Endodermal cell (in vitro differentiated cells): ENCODE measurements at regions not wholly inside any gene's neighbourhood (a gene's known extent, or its start where the extent isn't known, plus 50 kb on each side); places are given as distances from the start of the nearest gene placed in this dataset.

Experiments used
- DNase-seq: peaks from one replicate; pipeline ENCODE4 v3.0.0-alpha.2; 2017
- H3K27ac ChIP-seq: 2 replicates; pipeline ENCODE4 v1.5.1; 2013; ENCODE audit warnings: mild to moderate bottlenecking, low read depth, low read length, moderate library complexity
- H3K27me3 ChIP-seq: 2 replicates; pipeline ENCODE4 v1.6.1; 2013; ENCODE audit warnings: mild to moderate bottlenecking, low read length, moderate library complexity; ENCODE audit not compliant: insufficient read depth, control insufficient read depth, poor library complexity, severe bottlenecking
- H3K36me3 ChIP-seq: 2 replicates; pipeline ENCODE4 v1.7.0; 2013; ENCODE audit warnings: mild to moderate bottlenecking, low read length, moderate library complexity; ENCODE audit not compliant: control insufficient read depth, insufficient read depth
- H3K4me1 ChIP-seq: one replicate; pipeline ENCODE4 v1.7.0; 2013; ENCODE audit warnings: low read length; ENCODE audit not compliant: control insufficient read depth, insufficient read depth
- H3K4me3 ChIP-seq: 2 replicates; pipeline ENCODE4 v1.5.1; 2013; ENCODE audit warnings: mild to moderate bottlenecking, low read length, moderate library complexity
- H3K9ac ChIP-seq: 2 replicates; pipeline ENCODE4 v1.6.1; 2013; ENCODE audit warnings: mild to moderate bottlenecking, low read length, moderate library complexity; ENCODE audit not compliant: poor library complexity, severe bottlenecking; ENCODE audit errors: extremely low read depth
- H3K9me3 ChIP-seq: 2 replicates; pipeline ENCODE4 v1.6.1; 2013; ENCODE audit warnings: mild to moderate bottlenecking, low read length, moderate library complexity; ENCODE audit not compliant: control insufficient read depth
- H3K27ac Mint-ChIP-seq: 2 replicates; pipeline ENCODE4 v1.8.0; 2020; ENCODE audit warnings: mixed read lengths
- H3K27me3 Mint-ChIP-seq: 2 replicates; pipeline ENCODE4 v1.8.0; 2021; ENCODE audit warnings: mild to moderate bottlenecking, mixed read lengths; ENCODE audit not compliant: insufficient read depth
- H3K36me3 Mint-ChIP-seq: 2 replicates; pipeline ENCODE4 v1.8.0; 2020; ENCODE audit warnings: low read depth, mixed read lengths
- H3K4me1 Mint-ChIP-seq: 2 replicates; pipeline ENCODE4 v1.8.0; 2020; ENCODE audit warnings: mixed read lengths
- H3K4me3 Mint-ChIP-seq: 2 replicates; pipeline ENCODE4 v1.8.0; 2020; ENCODE audit warnings: mild to moderate bottlenecking, moderate library complexity, mixed read lengths
- H3K9me3 Mint-ChIP-seq: 2 replicates; pipeline ENCODE4 v1.8.0; 2020; ENCODE audit warnings: mild to moderate bottlenecking, mixed read lengths
- CTCF ChIP-seq: fragments of 200-600 bp; sonication (generic); conservative IDR thresholded peaks from 2 replicates; pipeline ENCODE4 v1.5.0; 2021; ENCODE audit warnings: antibody characterized with exemption, mild to moderate bottlenecking
- WGBS, 2 experiments: methylation state at CpG; one replicate each; pipeline versions ENCODE4 v1.1.5 to v1.1.7; 2013; ENCODE audit warnings: missing lambda C conversion rate in 2 of 2, mixed read lengths in 1 of 2; ENCODE audit not compliant: insufficient coverage in 1 of 2, insufficient read length in 1 of 2; 5-methylcytosine and 5-hydroxymethylcytosine counted together

DNA sequence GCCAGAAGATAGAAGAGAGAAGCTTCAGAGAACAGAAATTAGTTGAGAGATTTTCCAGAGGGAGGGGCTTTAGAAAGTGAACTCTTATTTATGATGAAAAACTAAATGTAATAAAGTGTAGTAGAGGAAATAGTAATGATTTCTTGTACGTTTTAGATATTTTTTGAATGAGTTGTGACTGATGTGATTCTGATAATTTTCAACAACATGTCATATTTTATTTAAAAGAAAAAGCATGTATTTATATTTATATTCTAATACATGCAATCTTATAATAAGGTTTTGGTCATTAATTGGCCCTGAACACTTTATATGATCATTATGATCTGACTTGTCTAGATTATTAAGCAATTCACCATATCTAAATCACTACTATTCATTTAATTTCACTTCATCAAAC is 735.2 kb upstream of the CDH9 start:
- Mint-ChIP-seq H3K4me1 (no peaks in the 10 kb centered on the region), H3K36me3 (no peaks in the 10 kb centered on the region), H3K27me3 (no peaks in the 10 kb centered on the region), H3K4me3 (no peak overlapping the region), H3K9me3 (no peaks in the 10 kb centered on the region), H3K27ac (no peak overlapping the region)
- Histone ChIP-seq H3K9ac (no peak overlapping the region), H3K27ac (no peak overlapping the region), H3K36me3 (no peaks in the 10 kb centered on the region), H3K4me1 (no peaks in the 10 kb centered on the region), H3K9me3 (no peaks in the 10 kb centered on the region), H3K27me3 (no peaks in the 10 kb centered on the region), H3K4me3 (no peak overlapping the region)
- DNase-seq, result no peak
- no peak for TF ChIP-seq CTCF
- 67% methylated on average over 1 of the region's 1 CpG; no CpG with 5 or more reads in 1 of the 2 experiments for WGBS, 2 experiments

DNA sequence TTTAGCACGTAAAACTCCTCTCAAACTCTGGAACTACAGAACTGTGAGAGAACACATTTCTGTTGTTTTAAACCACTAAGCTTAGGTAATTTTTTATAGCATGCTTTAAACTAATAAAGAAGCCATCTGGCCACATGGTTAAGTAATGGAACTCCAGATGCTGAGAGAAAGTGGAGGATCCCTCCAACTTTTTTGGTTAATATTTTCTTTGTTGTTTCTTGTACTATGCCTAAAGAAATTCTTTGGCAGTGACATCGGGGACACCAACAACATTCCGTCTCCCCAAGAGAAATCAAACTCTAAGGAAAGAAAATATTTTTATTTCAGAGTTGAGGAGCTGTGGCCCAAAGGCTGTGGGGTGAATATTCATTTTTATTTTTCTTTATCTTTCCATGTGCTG is 734.8 kb upstream of the CDH9 start:
- no peaks in the 10 kb centered on the region for H3K36me3 ChIP-seq
- no peak overlapping the region for H3K27ac ChIP-seq
- H3K9me3 Mint-ChIP-seq, result no peaks in the 10 kb centered on the region
- 81 to 100% methylated on average over 1 to 3 of the region's 3 CpGs for WGBS, 2 experiments
- DNase-seq, result no peak
- no peak for TF ChIP-seq CTCF
- H3K4me1 Mint-ChIP-seq, result no peaks in the 10 kb centered on the region
- H3K4me3 ChIP-seq, result no peak overlapping the region
- H3K4me3 Mint-ChIP-seq, result no peak overlapping the region
- H3K27ac Mint-ChIP-seq, result no peak overlapping the region
- H3K9me3 ChIP-seq, result no peaks in the 10 kb centered on the region
- H3K27me3 ChIP-seq, result no peaks in the 10 kb centered on the region
- no peaks in the 10 kb centered on the region for H3K4me1 ChIP-seq
- no peak overlapping the region for H3K9ac ChIP-seq
- H3K27me3 Mint-ChIP-seq, result no peaks in the 10 kb centered on the region
- no peaks in the 10 kb centered on the region for H3K36me3 Mint-ChIP-seq

- H3K4me1 Mint-ChIP-seq, result no peaks in the 10 kb centered on the region
- Histone ChIP-seq H3K4me1 (no peaks in the 10 kb centered on the region), H3K36me3 (no peaks in the 10 kb centered on the region), H3K9ac (no peak overlapping the region), H3K27ac (no peak overlapping the region), H3K4me3 (no peak overlapping the region), H3K27me3 (no peaks in the 10 kb centered on the region), H3K9me3 (no peaks in the 10 kb centered on the region)
- no peaks in the 10 kb centered on the region for H3K36me3 Mint-ChIP-seq
- H3K4me3 Mint-ChIP-seq, result no peak overlapping the region
- WGBS, 2 experiments, result 91 to 100% methylated on average over 1 to 6 of the region's 6 CpGs
- H3K9me3 Mint-ChIP-seq, result no peaks in the 10 kb centered on the region
- TF ChIP-seq CTCF, result no peak
- no peak overlapping the region for H3K27ac Mint-ChIP-seq
- no peaks in the 10 kb centered on the region for H3K27me3 Mint-ChIP-seq
- DNase-seq, result no peak
These were observed 731.5 kb upstream of the CDH9 start for GRCh38 chr5:27769748-27770402.
